ENCODE measurements at regions not wholly inside any gene's neighbourhood (a gene's known extent, or its start where the extent isn't known, plus 50 kb on each side); places are given as distances from the start of the nearest gene placed in this dataset.

- H3K4me3 ChIP-seq: no peak overlapping the region
- TF ChIP-seq Cebpa-rat (IDR thresholded peaks at IDR 0.05): no peak
These were observed 290.6 kb downstream of the PIK3R1 start for GRCh38 chr5:68505917-68506860.

GRCh38 chr5:68515514-68515913, 300.0 kb downstream of the PIK3R1 start:
- H3K27ac ChIP-seq: no peak overlapping the region
- H3K4me1 ChIP-seq: peaks cover 0 to 26% (median 19%) of the 10 kb centered on the region in 10 experiments; a peak in 15 of 20 replicates
- H4K20me1 ChIP-seq: no peaks in the 10 kb centered on the region
- no peaks in the 10 kb centered on the region for H3K9me3 ChIP-seq (replicated peaks in 1 of 11)
- no peaks in the 10 kb centered on the region for H3K36me3 ChIP-seq
- no peak overlapping the region for H3K4me3 ChIP-seq
- TF ChIP-seq Cebpa-rat (IDR thresholded peaks at IDR 0.05): no peak
- H3K9ac ChIP-seq: no peak overlapping the region
- no peak overlapping the region for H3K4me2 ChIP-seq
- H3K27me3 ChIP-seq: no peaks in the 10 kb centered on the region

More at GRCh38 chr5:68505917-68506860, 290.6 kb downstream of the PIK3R1 start:
- Histone ChIP-seq H3K9ac (no peak overlapping the region), H4K20me1 (no peaks in the 10 kb centered on the region), H3K27ac (no peak overlapping the region), H3K9me3 (replicated peaks in 1 of 11) (peaks cover 0 to 4% (median 0%) of the 10 kb centered on the region in 11 experiments; a peak in 1 of 22 replicates), H3K36me3 (no peaks in the 10 kb centered on the region), H3K4me2 (no peak overlapping the region), H3K27me3 (no peaks in the 10 kb centered on the region), H3K4me1 (no peaks in the 10 kb centered on the region)

- peak overlapping the region in 10 of 11 experiments; percentile 5 to 83 (median 66); a peak in 16 of 22 replicates for H3K4me2 ChIP-seq
- no peak overlapping the region for H3K9ac ChIP-seq
- no peaks in the 10 kb centered on the region for H3K9me3 ChIP-seq (replicated peaks in 1 of 11)
- H3K4me1 ChIP-seq: peaks cover 0 to 26% (median 19%) of the 10 kb centered on the region in 10 experiments; a peak in 15 of 20 replicates
- no peaks in the 10 kb centered on the region for H3K36me3 ChIP-seq
- H3K4me3 ChIP-seq: no peak overlapping the region
- H4K20me1 ChIP-seq: no peaks in the 10 kb centered on the region
- no peak for TF ChIP-seq Cebpa-rat (IDR thresholded peaks at IDR 0.05)
- peak overlapping the region in 2 of 11 experiments; percentile 5 to 6; a peak in 2 of 22 replicates for H3K27ac ChIP-seq
- no peaks in the 10 kb centered on the region for H3K27me3 ChIP-seq
These were observed 302.7 kb downstream of the PIK3R1 start for GRCh38 chr5:68518286-68518685.

- H3K36me3 ChIP-seq: no peaks in the 10 kb centered on the region
- peak overlapping the region; percentile 1 to 83 (median 65); a peak in 16 of 22 replicates for H3K4me2 ChIP-seq
- H3K27ac ChIP-seq: 0 out of 22 replicates have a peak overlapping the region, but pooled peaks of 1 of the 11 experiments have one; percentile 16
- H3K4me1 ChIP-seq: peaks cover 0 to 26% (median 19%) of the 10 kb centered on the region in 10 experiments; a peak in 15 of 20 replicates
- H3K27me3 ChIP-seq: no peaks in the 10 kb centered on the region
- no peak overlapping the region for H3K9ac ChIP-seq
- H3K4me3 ChIP-seq: no peak overlapping the region
- H3K9me3 ChIP-seq (replicated peaks in 1 of 11): no peaks in the 10 kb centered on the region
- no peak for TF ChIP-seq Cebpa-rat (IDR thresholded peaks at IDR 0.05)
- H4K20me1 ChIP-seq: no peaks in the 10 kb centered on the region
These were observed 303.6 kb downstream of the PIK3R1 start for GRCh38 chr5:68519143-68519542.

DNA sequence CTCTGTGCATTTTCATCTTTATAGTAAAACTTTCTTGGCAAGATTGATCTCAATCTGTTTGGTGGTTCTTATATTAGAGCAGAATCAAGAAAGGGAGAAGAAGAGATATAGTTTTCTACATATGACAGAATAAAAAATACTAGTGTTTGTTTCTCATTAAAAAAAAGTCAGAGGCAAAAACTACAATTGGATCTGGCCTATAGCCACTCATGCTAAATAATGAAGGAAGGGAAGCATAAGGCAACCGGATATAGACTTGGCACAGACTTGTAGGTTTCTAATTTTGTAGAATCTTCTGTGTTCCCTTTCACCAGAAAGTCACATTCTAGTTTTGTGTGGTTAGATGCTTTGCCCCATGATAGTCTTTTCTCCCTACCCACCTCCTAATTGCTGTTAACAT, 306.2 kb downstream of the PIK3R1 start:
- Histone ChIP-seq H3K27ac (no peak overlapping the region), H3K4me3 (no peak overlapping the region), H3K4me2 (no peak overlapping the region), H3K36me3 (no peaks in the 10 kb centered on the region), H3K9ac (no peak overlapping the region), H3K27me3 (no peaks in the 10 kb centered on the region), H4K20me1 (no peaks in the 10 kb centered on the region), H3K9me3 (replicated peaks in 1 of 11) (peaks cover 0 to 11% (median 3%) of the 10 kb centered on the region in 11 experiments; a peak in 7 of 22 replicates), H3K4me1 (peaks cover 0 to 26% (median 19%) of the 10 kb centered on the region in 10 experiments; a peak in 15 of 20 replicates)
- no peak for TF ChIP-seq Cebpa-rat (IDR thresholded peaks at IDR 0.05)

DNA sequence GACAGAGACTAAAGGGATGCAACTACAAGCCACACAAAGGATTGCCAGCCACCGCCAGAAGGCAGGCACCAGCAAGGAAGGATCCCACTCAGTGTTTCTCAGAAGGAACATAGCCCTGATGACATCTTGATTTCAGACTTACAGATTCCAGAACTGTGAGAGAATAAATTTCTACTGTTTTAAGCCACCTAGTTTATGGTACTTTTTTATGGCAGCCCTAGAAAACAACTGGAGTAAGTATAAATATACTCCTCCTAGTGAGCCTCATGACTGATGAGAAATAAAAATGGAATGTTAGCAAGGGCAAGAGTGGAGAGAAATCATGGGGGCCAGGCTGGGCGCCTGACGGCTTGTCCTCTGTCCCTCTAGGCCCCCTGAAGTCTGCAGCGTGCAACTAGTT, 307.3 kb downstream of the PIK3R1 start:
- H3K9ac ChIP-seq: no peak overlapping the region
- no peaks in the 10 kb centered on the region for H3K27me3 ChIP-seq
- no peak overlapping the region for H3K27ac ChIP-seq
- no peaks in the 10 kb centered on the region for H4K20me1 ChIP-seq
- no peak for TF ChIP-seq Cebpa-rat (IDR thresholded peaks at IDR 0.05)
- H3K9me3 ChIP-seq (replicated peaks in 1 of 11): peaks cover 1 to 22% (median 14%) of the 10 kb centered on the region in 11 experiments
- peaks cover 0 to 22% (median 19%) of the 10 kb centered on the region in 10 experiments; a peak in 15 of 20 replicates for H3K4me1 ChIP-seq
- H3K36me3 ChIP-seq: no peaks in the 10 kb centered on the region
- no peak overlapping the region for H3K4me2 ChIP-seq
- no peak overlapping the region for H3K4me3 ChIP-seq

- H3K9me3 ChIP-seq (replicated peaks in 1 of 11): peaks cover 9 to 31% (median 23%) of the 10 kb centered on the region in 11 experiments
- peaks cover 6 to 36% (median 9%) of the 10 kb centered on the region in 10 experiments; a peak in 17 of 20 replicates for H3K4me1 ChIP-seq
- H3K36me3 ChIP-seq: no peaks in the 10 kb centered on the region
- no peaks in the 10 kb centered on the region for H4K20me1 ChIP-seq
- H3K27me3 ChIP-seq: no peaks in the 10 kb centered on the region
- H3K9ac ChIP-seq: no peak overlapping the region
- H3K4me2 ChIP-seq: no peak overlapping the region
- H3K4me3 ChIP-seq: no peak overlapping the region
- H3K27ac ChIP-seq: no peak overlapping the region
- no peak for TF ChIP-seq Cebpa-rat (IDR thresholded peaks at IDR 0.05)
These were observed 313.3 kb downstream of the PIK3R1 start for GRCh38 chr5:68528821-68529273.

- Histone ChIP-seq H3K27ac (no peak overlapping the region), H4K20me1 (no peaks in the 10 kb centered on the region), H3K4me2 (peak overlapping the region in 5 of 11 experiments; percentile 16 to 46 (median 29); a peak in 8 of 22 replicates), H3K27me3 (0 out of 22 replicates have a peak, but pooled peaks cover 0 to under 1% (median 0%) of the 10 kb centered on the region in 11 experiments), H3K4me3 (no peak overlapping the region), H3K9me3 (replicated peaks in 1 of 11) (peaks cover 9 to 31% (median 23%) of the 10 kb centered on the region in 11 experiments), H3K9ac (no peak overlapping the region), H3K4me1 (peaks cover 13 to 42% (median 16%) of the 10 kb centered on the region in 10 experiments), H3K36me3 (no peaks in the 10 kb centered on the region)
- TF ChIP-seq Cebpa-rat (IDR thresholded peaks at IDR 0.05): no peak
These were observed 314.0 kb downstream of the PIK3R1 start for GRCh38 chr5:68529581-68529980.

DNA sequence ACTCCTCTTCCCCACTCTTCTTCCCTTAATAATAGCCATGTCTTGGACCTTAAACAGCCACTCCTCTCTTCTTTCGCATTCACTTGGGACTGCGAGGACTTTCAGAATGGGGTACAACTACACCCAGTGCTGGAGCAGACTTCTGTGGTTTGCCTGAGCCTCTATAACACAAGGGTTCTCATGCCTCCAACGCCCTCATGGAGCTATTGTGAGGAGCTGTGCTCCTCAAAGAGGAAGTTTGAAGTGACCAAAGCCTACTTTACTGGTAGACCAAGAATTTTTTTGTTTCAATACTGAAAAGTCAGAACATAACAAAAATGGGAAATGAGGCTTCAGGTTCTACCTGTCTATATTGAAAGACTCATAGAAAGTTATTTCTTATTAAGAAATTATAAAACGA, 316.4 kb downstream of the PIK3R1 start:
- Histone ChIP-seq H3K4me1 (peaks cover 15 to 43% (median 19%) of the 10 kb centered on the region in 10 experiments), H3K36me3 (no peaks in the 10 kb centered on the region), H3K4me3 (no peak overlapping the region), H3K4me2 (peak overlapping the region in 2 of 11 experiments; percentile 32 to 48; a peak in 2 of 22 replicates), H3K9me3 (replicated peaks in 1 of 11) (peaks cover 9 to 21% (median 17%) of the 10 kb centered on the region in 11 experiments), H4K20me1 (no peaks in the 10 kb centered on the region), H3K9ac (no peak overlapping the region), H3K27me3 (peaks cover 0 to 12% (median 0%) of the 10 kb centered on the region in 11 experiments; a peak in 5 of 22 replicates), H3K27ac (no peak overlapping the region)
- no peak for TF ChIP-seq Cebpa-rat (IDR thresholded peaks at IDR 0.05)

All from BLaER1 treated with 17β-estradiol and CSF1 and Interleukin-3, amounts not matched to agents 10 nM and 100 nM (cell line).